PFSK-1 (cell line): ENCODE measurements at regions not wholly inside any gene's neighbourhood (a gene's known extent, or its start where the extent isn't known, plus 50 kb on each side); places are given as distances from the start of the nearest gene placed in this dataset.

Experiments used
- POLR2AphosphoS5 ChIP-seq: IDR thresholded peaks from 2 replicates; pipeline ENCODE4 v1.6.1; 2012; ENCODE audit warnings: low read depth, mild to moderate bottlenecking, control low read depth, low read length, moderate library complexity
- REST ChIP-seq, 2 experiments: IDR thresholded peaks; 2 replicates each; pipeline versions ENCODE4 v1.6.1 to v1.8.0; 2011 to 2012; ENCODE audit warnings: low read depth in 2 of 2, low read length in 2 of 2, control low read depth in 1 of 2, inconsistent platforms in 1 of 2, mild to moderate bottlenecking in 1 of 2, moderate library complexity in 1 of 2; ENCODE audit not compliant: insufficient read depth in 1 of 2
- SIN3A ChIP-seq: IDR thresholded peaks from 2 replicates; pipeline ENCODE4 v1.6.1; 2012; ENCODE audit warnings: mild to moderate bottlenecking, low read length, moderate library complexity, borderline replicate concordance; ENCODE audit not compliant: insufficient read depth

DNA sequence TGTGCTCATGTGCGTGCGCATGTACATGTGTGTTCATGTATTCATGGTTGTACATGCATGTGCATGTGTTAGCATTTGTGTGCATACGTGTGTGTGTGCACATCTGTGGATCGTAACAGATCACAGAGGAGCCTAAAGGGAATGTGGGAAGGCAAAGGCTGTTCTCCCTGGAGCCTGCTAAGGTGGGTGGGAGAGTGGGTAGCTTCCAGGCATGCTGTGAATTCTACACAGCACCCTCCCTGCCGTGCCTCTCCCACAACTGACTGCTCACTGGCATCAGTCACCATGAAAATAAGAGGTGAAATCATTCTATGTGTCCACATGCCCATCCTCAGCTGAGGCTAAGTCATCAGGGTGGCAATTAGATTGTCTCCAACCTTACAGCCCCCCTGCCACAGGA lies 600.9 kb downstream of the MID1IP1 start:
- TF ChIP-seq REST (IDR thresholded peaks at IDR 0.05; ENCODE audit: insufficient read depth in 1 of 2, low read depth in 2 of 2, low read length in 2 of 2) (no peak), POLR2AphosphoS5 (no peak), SIN3A (no peak)
